GM19240 (cell line): ENCODE measurements at regions not wholly inside any gene's neighbourhood (a gene's known extent, or its start where the extent isn't known, plus 50 kb on each side); places are given as distances from the start of the nearest gene placed in this dataset.
"Not testable (repeated sequence)": the region's sequence is repeated elsewhere in the genome, so short reads cannot be mapped to it uniquely, and the experiment has no call there.

Experiments used
- DNase-seq: peaks from one replicate; pipeline ENCODE4 v3.0.0; 2011; ENCODE audit warnings: low spot score; ENCODE audit not compliant: insufficient read length

DNA sequence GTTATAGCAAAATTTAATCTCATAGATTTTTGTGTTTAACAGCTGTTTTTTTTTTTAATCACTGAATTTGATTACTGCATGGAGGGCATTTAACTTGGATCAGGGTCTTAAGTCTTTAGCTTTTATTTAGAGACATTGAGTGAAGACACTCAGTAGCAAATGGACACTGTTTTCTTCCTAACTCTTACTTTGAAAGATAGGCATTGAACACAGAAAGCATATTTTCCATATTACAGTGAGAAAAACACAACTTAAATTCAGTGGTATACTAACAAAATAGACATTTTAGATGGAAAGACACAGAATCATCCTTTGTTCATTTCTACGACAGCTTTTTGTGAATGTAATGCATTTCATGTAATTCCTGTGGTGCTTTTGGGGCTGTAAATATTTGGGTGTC, 571.8 kb downstream of the PRKD1 start:
- DNase-seq = no peak

DNA sequence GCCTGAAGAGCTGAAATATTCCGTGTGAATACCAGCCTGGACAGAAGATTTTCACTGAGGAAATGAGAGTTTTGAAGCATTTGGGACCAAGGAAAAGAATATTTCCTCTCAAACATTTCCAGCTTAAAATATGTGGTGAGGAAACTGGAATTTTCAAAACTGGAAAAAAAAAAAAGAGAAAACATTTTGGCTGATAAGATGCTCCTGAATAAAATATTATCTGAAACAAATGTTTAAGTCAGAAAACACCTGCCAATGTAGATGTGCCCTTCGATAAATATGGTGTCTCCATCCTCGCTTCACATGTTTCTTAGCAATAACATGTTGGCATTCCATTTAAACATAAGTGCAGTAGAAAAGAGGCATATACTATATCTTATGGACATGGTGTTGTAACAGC, 567.0 kb downstream of the PRKD1 start:
- no peak for DNase-seq

DNA sequence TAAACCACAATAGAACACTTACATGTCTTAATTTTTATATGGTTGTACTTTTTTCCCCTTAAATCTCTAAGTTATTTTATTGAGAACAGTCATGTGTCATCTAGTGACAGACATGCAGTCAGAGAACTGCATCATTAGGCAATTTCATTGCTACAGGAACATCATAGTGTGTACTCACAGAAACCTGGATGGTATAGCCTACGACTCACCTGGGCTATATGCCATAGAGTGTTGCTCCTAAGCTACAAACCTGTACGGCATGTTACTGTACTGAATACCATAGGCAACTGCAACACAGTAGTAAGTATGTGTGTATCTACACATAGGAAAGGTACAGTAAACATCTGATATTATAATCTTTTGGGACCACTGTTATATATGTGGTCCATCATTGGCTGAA, 557.6 kb downstream of the PRKD1 start:
- DNase-seq = no peak

DNA sequence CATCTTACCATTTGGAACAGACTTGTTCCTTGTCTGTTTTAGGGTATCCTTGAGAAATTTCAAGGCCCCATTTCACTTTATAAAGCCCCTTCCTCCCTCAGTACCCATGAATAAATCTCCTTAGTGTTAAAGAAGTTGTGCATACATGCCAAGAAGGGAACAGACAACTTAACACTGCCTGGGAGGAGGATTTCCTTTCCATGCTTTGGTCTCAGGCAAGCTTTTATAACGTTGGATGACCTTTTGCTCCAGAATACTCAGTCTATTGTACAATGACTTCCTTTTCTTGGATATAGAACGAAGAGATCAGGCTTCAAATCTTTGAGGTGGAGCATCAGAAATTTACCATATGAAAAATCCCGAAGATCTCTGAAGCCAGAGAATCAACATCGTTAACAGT, 551.4 kb downstream of the PRKD1 start:
- no peak for DNase-seq

DNA sequence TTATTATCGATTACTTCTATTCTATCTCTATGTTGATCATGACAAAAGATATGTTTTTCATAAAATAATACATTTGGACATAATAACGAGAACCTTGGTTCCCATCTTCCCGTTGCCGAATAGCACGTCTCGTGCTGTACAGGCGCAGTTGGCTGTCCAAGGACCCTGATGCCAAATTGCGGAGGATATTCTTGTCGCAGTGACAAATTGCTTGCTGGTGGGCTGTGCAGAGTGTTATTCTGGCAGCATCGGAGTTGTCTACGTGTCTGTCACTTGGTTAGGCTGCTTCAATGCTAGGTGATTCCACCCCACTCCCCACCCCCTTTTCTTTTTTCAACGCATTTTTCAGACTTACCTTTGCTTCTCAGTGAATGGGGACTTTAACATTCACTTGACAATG, 546.8 kb downstream of the PRKD1 start:
- no peak for DNase-seq

DNA sequence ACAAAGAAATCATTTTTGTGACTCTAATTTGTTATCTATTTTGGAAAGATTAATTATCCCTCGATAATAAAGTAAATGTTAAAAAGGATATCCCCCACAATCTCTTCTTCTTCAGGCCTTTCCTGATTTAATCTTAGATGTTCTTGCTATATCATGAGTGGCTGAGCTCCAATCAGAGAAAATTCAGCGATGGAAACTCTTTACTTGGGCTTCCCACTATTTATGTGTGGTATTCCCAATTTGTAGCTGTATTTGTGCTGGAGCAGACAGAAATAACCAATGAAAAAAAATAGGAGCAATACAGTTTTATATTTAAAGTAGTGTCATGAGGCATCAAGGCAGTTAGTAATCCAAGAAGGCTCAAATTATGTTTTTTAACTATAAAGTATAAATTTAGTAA, 539.1 kb downstream of the PRKD1 start:
- DNase-seq = no peak

DNA sequence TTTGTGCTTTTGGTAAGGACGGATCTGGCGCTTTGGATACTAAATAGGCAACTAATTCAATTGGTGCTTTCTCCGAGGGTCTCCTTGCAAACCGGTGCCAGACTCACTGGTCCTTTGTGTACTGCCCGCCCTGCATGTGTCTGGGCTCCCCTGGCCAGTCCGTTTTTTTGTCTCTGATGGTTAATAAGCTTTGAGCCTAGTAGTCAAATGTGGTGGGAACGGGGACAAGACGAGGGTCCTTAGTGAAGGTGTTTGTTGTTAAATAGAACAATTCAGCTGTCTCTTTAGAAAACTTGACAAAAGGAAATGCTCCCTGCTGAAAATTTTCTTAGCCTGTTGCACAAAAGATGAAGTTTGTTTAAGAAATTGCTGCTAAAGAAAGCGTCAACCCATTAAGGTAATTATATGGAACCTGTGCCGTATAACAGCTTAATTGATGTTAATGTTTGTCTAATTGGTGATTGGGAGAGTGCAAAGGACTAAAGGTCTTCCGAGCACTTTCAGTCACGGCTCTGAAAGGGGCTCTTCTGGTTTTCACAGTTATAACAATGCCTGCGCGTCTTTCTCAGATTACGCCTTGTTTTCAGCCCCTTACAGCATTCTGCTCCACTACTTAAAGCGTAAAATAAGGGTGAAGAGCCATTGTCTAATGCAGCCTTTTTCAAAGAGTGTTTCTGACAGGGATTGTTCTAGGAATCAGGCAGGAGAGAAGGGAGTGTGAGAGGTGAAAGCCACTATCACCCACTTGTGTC, 537.4 kb downstream of the PRKD1 start:
- DNase-seq = no peak

DNA sequence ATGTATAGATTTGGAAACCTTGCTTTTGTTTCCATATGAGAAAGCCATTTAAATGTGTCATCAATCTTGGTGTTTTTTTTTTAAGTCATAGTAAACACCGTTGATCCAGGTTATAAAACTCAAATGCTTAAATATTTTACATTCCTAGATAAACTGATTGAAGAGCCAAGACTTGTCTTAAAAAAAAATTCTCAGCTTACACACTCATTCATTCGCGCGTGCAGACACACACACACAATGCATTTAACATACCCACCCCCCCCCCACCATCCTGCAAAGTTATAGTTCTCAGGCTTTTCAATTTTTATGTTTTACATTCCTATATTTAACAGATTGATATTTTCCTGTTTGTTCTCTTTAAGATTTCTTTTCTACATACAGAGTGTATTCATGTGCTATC, 536.4 kb downstream of the PRKD1 start:
- no peak for DNase-seq

DNA sequence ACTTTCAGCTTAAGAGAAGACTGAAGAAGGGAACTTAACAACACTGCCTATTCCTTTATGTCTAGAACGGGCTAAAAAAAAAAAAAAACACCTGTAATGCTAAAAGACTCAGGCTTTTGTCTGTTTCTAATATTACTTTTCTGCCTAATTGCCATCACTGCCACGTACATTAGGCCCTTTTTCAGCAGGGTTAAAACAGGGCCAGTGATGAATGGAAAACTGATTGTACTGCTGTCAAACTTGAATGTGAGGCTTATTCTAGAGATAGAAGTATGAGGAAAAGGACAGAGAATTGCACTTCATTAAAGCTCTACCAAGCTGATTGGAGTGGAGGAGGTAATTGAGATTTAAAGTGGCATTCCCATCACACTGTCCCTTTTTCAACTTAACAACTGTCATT, 535.8 kb downstream of the PRKD1 start:
- DNase-seq = no peak

DNA sequence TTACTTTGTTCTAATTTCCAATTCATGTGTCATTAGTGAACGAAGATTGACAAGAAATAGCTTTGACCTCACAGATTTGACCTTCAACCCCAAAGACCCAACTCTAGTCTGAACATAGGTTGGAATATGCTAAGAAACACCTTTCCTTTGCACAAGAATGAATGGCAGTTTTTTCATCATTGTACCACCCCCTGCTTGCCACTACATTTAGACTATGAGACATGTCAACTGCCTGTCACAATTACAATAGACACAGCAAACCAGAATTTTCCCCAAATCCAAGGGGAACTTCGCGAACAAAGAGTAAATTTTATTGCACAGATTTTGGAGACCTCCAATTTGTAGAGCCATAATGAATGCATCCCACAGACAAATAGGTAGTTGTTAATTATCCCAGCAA, 535.4 kb downstream of the PRKD1 start:
- DNase-seq = no peak

DNA sequence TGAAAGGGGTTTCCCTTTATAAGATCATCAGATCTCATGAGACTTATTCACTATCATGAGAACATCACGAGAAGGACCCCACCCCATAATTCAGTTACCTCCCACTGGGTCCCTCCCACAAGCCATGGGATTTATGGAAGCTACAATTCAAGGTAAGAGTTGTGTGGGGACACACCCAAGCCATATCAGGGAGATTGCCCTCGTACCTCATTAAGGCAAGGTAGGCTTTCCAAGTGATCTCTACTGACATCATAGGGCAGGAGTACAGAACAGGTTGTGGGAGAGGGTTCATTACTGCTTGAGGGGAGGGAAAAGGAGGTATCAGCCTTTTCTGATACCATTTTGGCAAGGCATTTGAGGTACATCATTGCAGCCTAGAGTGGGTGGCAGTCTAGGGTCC, 524.6 kb downstream of the PRKD1 start:
- no peak for DNase-seq

DNA sequence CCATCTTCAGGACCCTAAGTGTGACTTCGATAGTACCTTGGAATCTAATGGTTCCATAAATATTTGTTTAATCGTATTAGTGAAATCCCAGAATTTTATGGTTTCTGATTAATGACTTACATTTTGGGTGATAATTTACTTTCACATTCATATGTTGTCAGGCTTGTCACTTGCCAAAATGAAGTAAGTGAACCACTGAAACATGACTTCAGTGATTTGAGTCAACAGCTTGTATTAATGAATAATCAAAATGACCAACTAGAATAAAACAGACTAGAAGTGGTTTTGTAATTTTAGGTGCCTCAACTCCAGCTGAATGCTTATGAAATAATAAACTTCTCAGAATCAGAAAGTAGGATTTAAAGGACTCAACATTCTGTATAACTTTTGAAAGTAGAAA, 517.1 kb downstream of the PRKD1 start:
- DNase-seq = no peak

DNA sequence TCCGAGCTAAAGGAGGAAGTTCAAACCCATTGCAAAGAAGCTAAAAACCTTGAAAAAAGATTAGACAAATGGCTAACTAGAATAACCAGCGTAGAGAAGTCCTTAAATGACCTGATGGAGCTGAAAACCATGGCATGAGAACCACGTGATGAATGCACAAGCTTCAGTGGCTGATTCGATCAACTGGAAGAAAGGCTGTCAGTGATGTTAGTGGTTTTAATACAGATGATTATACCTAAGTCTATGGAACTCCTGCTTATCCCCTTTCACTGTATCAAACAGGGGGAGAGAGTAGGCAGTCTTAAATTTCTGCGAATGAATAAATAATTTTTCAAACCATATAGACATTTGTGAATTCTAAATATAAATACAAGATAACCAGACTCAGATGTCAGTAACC, 512.7 kb downstream of the PRKD1 start:
- not testable (repeated sequence) for DNase-seq

DNA sequence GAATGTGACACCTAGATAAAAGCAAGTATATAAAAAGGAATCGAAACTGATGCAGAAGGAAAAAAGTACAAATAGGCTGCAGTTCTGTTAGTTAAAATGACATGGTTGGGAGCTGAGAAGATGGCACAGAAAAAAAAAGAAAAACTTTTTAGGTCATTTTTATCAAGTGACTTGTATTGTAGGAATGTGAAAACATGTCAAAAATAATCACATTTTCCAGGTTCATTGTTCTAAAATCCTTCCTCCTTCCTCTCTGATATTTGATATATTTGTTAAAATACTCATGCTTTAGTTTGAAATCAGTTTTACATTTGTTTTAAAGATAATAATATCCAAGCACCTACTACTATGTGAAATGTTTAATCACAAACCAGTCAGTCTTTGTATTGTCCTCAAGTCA, 507.9 kb downstream of the PRKD1 start:
- no peak for DNase-seq

DNA sequence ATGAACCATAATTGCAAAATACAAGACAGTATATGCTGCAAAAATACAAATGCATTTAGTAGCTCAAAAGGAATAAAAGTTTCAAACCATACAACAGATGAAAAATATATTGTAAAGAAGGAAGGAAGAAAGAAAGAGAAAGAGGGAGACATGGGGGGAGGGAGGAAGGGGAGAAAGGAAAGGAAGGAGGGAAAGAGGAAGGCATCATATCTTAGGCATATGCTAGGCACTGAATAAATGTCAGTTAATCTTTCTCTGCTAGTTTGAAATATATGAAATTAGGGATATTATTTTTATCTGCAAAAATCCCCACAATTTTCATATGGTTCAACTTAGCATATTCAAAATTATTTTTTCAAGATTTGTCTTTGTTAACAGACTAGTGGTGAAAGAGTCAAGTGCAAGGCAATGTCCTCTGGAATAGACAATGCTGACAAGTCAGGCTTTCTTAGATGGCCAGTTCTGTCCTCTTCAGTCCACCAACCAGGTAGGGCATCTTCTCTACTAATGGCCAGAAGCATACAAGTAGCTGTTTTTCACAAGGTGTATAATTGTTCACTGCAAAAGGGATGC, 506.4 kb downstream of the PRKD1 start:
- no peak for DNase-seq

DNA sequence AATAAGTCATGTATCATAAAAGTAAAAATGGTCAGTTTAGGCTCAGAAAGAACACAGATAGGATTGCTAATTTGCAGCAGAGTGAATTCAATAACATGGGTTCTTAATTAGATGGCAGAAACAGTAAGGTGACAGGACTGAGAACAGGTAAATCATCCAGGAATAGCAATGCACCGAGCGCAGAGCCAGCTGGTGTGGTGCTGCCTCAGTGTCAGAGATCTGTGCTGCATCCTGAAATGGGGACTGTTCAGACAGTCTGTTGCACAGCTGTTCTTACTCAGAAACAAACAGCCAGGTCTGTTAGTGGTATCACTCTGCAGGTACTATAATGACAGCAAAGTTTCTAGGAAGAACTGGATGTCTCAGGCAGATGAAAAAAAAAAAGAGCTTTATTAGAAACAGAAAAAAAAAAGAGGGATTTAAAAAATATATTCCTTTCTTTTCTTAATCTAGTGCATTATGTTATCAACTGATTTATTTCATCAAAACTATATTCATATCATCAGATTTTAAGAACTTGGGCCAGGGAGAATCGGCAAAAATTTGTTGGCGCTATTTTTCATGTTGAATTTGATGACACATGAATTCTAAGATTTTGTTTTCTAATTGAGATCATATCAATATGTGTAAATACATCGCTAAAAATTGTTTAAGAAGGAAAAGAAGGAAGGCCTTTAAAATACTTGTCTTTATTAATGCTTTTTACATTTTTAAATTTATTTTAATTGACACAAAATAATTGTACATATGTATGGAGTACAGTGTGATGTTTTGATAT, 501.8 kb downstream of the PRKD1 start:
- no peak for DNase-seq

DNA sequence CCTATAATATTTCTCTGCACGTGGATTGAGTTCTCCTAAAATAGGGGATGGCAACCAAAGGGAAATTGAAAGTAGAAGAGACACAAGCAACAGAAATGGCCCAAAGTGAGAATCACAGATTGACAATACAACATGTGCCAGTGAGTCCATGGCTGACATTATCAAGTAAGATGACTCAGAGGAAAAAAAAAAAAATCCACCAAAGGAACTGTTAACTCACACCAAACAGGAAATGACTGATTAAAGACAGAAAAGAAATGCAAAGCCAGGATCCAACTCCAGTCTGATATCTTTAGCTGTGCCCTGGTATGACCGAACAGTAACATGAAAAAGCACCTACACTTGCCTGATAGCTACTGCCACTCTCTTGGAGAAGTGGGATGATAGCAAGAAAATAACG, 485.0 kb downstream of the PRKD1 start:
- no peak for DNase-seq

DNA sequence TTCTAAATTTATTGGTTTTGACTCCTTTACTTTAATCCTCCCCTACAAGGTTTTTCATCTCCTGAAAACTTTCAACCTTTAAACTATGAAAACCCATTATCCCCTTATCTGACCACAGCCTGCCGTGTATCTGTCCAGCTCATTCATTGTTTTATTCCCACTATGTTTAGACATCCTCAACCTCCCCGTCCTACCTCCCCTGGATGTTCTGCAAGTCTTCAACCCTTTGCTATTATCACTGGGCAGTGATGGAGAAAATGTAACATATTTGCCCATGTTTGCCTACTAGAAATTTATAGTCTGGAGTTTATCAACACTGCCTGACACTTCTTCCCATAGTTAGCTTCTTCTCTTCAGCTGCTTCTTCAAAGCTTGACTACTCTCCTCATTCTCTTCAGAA, 483.4 kb downstream of the PRKD1 start:
- DNase-seq = no peak

DNA sequence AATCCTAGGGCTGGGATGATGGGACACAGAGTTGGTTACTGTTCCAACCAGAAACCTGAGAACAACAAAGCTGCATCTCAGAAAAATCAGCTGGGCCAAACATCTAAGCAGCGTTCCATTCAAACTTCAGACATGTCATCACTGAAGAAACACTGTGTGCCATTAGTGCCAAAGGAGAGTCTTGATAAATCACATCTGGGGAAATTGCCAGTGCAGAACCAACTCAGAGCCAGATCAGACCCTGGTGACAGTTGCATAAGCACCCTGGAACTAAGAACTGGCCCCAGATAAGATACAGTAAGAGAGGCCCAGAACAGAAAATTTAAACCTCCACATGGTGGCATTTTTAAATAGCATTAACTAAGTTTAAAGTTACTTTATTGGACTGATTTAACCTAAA, 482.8 kb downstream of the PRKD1 start:
- DNase-seq = no peak

DNA sequence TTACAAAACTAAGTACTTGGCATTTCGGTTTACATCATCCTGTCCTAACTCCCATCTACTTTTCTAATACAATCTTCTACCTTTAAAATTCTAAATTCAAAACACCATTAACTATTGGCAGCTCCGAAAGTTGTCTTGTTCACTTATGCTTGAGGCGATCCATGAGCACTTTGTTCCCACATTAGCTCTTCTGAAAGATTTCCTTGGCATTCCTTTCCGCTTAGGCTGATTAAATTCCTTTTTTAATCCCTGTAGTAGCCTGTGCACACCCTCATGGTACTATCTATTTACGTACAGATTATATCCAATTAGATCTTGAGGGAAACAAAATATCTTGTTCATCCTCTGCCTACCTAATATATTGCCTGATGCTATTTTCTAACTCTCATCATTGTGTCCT, 480.7 kb downstream of the PRKD1 start:
- no peak for DNase-seq

DNA sequence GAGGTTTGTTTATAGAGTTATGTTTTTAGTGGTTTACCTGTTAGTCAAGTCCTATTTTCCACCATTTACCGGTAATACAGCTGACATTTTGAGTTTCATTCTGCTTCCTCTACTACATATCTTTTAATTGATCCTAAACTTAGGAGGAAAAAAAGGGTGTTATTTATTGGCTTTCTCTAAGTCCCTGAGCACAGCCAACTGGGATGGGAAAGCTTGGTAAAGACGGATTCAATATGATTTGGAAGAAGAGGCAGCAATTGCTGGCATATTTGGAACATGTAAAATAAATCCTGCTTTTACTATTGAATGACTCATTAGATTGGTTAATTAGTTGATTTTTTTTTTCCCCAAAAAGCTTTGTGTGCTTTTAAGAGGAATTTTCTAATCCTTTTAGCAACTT, 475.7 kb downstream of the PRKD1 start:
- DNase-seq = no peak

DNA sequence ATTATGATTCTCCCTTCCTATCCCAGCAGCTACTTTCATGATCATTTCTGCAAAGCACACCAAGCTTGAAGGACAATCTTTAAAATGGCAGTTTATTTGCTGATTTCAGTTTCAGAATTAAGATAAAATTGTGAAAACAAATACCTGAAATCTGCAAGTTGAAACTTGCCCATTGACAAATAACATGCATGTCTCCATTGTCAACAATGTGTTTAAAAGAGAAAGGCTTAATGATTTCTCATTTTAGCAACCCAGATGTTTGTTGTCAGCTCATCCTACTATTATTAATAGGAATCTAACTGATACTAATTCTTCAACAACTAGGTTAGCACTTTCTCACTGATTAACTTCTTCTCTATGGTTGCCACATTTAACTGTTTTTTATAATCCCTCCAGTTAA, 474.6 kb downstream of the PRKD1 start:
- no peak for DNase-seq
